Transverse colon (tissue), 4 donors: ENCODE measurements at regions not wholly inside any gene's neighbourhood (a gene's known extent, or its start where the extent isn't known, plus 50 kb on each side); places are given as distances from the start of the nearest gene placed in this dataset.

Experiments
- DNase-seq: peaks from one replicate; pipeline ENCODE4 v3.0.0-alpha.2; 2019
- H3K27ac ChIP-seq, 4 donors: fragments of 200-600 bp; sonication (generic); 2 replicates each; pipeline ENCODE4 v1.5.1; 2016 to 2018; ENCODE audit warnings: inconsistent platforms in 4 of 4
- H3K27me3 ChIP-seq: fragments of 200-600 bp; sonication (generic); 2 replicates; pipeline ENCODE4 v1.5.1; 2017; ENCODE audit warnings: inconsistent platforms
- H3K36me3 ChIP-seq, 4 donors: fragments of 200-600 bp; sonication (generic); 2 replicates each; pipeline ENCODE4 v1.5.1; 2017 to 2019; ENCODE audit warnings: inconsistent platforms in 4 of 4
- H3K4me1 ChIP-seq, 4 donors: fragments of 200-600 bp; sonication (generic); 2 replicates each; pipeline ENCODE4 v1.5.1; 2017 to 2020; ENCODE audit warnings: inconsistent platforms in 4 of 4
- H3K4me3 ChIP-seq, 4 donors: fragments of 200-600 bp; sonication (generic); 1 replicate in 1 of 4; 2 replicates in 3 of 4; pipeline versions ENCODE4 v1.5.1 to v1.6.1; 2017 to 2019; ENCODE audit warnings: inconsistent platforms in 4 of 4
- H3K9me3 ChIP-seq, 2 donors: fragments of 200-600 bp; sonication (generic); 2 replicates each; pipeline ENCODE4 v1.5.1; 2017 to 2019; ENCODE audit warnings: inconsistent platforms in 2 of 2
- CTCF ChIP-seq, 5 experiments: fragments of 200-600 bp in 3 of 5; fragments of 450-650 bp in 2 of 5; sonication (generic) in 3 of 5; IDR thresholded peaks; 1 replicate in 2 of 5; 2 replicates in 3 of 5; pipeline ENCODE4 v1.5.1; 2016 to 2017; ENCODE audit warnings: antibody characterized with exemption in 5 of 5, inconsistent platforms in 3 of 5, mild to moderate bottlenecking in 2 of 5, moderate library complexity in 1 of 5
- EP300 ChIP-seq: sonication (generic); formaldehyde crosslinking; IDR thresholded peaks from one replicate; pipeline ENCODE4 v1.6.1; 2017; ENCODE audit warnings: antibody characterized with exemption, low read depth
- POLR2A ChIP-seq: fragments of 450-650 bp; IDR thresholded peaks from one replicate; pipeline ENCODE4 v1.6.1; 2016; ENCODE audit warnings: antibody characterized with exemption, mild to moderate bottlenecking, moderate library complexity
- POLR2AphosphoS5 ChIP-seq, 3 donors: sonication (generic); formaldehyde crosslinking; IDR thresholded peaks; one replicate each; pipeline ENCODE4 v1.6.1; 2016; ENCODE audit warnings: antibody characterized with exemption in 3 of 3
- WGBS, 2 donors: methylation state at CpG; one replicate each; pipeline ENCODE4 v1.1.5; 2018; ENCODE audit warnings: low coverage in 1 of 2; 5-methylcytosine and 5-hydroxymethylcytosine counted together
- in situ Hi-C, 4 donors: fragments of 200-750 bp; cut with MboI; loops; one replicate each; pipeline versions ENCODE4 v1.15.0 to v1.15.1; 2017; ENCODE audit warnings: low sequenced_read_pairs in 3 of 4, low pct_ligation_motif_present in 1 of 4, low pct_unique_long_range_greater_than_20kb in 1 of 4
- intact Hi-C: fragments of 100-400 bp; cut with DNase I; formaldehyde crosslinking; loops from one replicate; pipeline ENCODE4 v1.15.1; 2023; ENCODE audit warnings: low total_unique reads

GRCh38 chr1:191687721-191688120 is 470.5 kb upstream of the RGS18 start:
- intact Hi-C loops (no loop called here), in situ Hi-C loops (no loop called here)
- WGBS, 2 donors = 38 to 68% methylated on average over 3 of the region's 3 CpGs

DNA sequence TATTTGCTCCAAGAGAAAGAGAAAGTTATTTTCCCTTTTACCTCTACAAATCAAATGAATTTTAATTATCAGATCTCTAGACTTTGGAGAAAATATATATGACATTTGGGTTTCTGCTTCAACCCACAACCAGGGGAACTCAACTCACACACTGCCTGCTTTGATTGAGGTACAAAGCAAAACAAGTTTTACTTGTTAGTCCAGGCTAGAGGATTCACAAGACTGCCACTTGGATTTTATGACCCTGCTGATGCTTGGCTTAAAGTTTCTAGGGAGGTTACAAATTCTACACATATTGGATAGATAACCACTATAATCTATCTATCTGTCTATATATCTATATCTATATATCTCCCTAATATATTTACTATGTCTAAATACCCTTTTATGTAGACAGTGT is 467.3 kb upstream of the RGS18 start:
- Histone ChIP-seq H3K36me3 (no peaks in the 10 kb centered on the region), H3K27ac (no peak overlapping the region), H3K4me3 (no peak overlapping the region), H3K27me3 (no peaks in the 10 kb centered on the region), H3K9me3 (no peaks in the 10 kb centered on the region), H3K4me1 (no peaks in the 10 kb centered on the region)
- in situ Hi-C loops = no loop called here
- intact Hi-C loops = no loop called here
- no peak for DNase-seq
- TF ChIP-seq POLR2A (no peak), EP300 (no peak), POLR2AphosphoS5 (IDR thresholded peaks at IDR 0.05) (no peak), CTCF (IDR thresholded peaks at IDR 0.05) (no peak)

More at GRCh38 chr1:191687721-191688120, 470.5 kb upstream of the RGS18 start:
- DNase-seq = no peak
- no peaks in the 10 kb centered on the region for H3K9me3 ChIP-seq
- no peaks in the 10 kb centered on the region for H3K36me3 ChIP-seq
- no peak overlapping the region for H3K27ac ChIP-seq
- TF ChIP-seq POLR2A = no peak
- no peak for TF ChIP-seq POLR2AphosphoS5 (IDR thresholded peaks at IDR 0.05)
- no peak for TF ChIP-seq EP300
- TF ChIP-seq CTCF (IDR thresholded peaks at IDR 0.05) = no peak
- H3K27me3 ChIP-seq = no peaks in the 10 kb centered on the region
- H3K4me3 ChIP-seq = no peak overlapping the region
- no peaks in the 10 kb centered on the region for H3K4me1 ChIP-seq

DNA sequence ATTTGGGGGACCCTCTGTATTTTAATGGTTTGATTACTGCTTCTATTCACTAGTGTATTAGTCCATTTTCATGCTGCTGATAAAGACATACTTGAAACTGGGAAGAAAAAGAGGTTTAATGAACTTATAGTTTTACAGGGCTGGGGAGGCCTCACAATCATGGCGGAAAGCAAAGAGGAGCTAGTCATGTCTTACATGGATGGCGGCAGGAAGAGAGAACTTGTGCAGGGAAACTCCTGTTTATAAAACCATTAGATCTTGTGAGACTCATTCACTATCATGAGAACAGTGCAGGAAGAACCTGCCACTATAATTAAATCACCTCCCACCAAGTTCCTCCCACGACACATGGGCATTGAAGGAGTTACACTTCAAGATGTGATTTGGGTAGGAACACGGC is 464.5 kb upstream of the RGS18 start:
- no peaks in the 10 kb centered on the region for H3K4me1 ChIP-seq
- H3K36me3 ChIP-seq = no peaks in the 10 kb centered on the region
- H3K4me3 ChIP-seq = no peak overlapping the region
- intact Hi-C loops = no loop called here
- no peaks in the 10 kb centered on the region for H3K9me3 ChIP-seq
- H3K27ac ChIP-seq = no peak overlapping the region
- in situ Hi-C loops = no loop called here
- WGBS, 2 donors = 65 to 82% methylated on average over 2 to 4 of the region's 4 CpGs
- no peaks in the 10 kb centered on the region for H3K27me3 ChIP-seq
- TF ChIP-seq CTCF (IDR thresholded peaks at IDR 0.05) = no peak
- no peak for TF ChIP-seq POLR2A
- no peak for TF ChIP-seq EP300
- no peak for TF ChIP-seq POLR2AphosphoS5 (IDR thresholded peaks at IDR 0.05)
- no peak for DNase-seq

DNA sequence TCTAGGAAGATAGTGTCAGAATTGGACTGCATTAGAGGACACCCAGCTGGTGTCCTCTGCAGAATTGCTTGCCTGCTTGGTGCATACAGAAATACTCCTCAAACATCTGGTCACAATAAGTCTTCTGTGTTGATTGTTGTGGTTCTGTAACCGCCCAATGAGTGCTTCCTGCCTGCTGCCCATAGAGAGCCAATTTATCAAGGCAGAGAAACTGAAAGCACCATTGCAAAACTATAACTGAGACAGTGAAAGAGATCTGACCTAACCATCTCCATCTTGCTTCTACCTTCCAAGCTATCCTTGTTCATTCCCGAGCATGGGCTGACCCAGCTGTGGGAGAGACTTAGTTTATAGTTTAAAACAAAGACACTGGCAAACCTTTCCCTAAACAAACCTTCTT is 462.4 kb upstream of the RGS18 start:
- 20 to 41% methylated on average over 2 of the region's 2 CpGs for WGBS, 2 donors
- no peaks in the 10 kb centered on the region for H3K4me1 ChIP-seq
- H3K36me3 ChIP-seq = no peaks in the 10 kb centered on the region
- H3K9me3 ChIP-seq = no peaks in the 10 kb centered on the region
- intact Hi-C loops (no loop called here), in situ Hi-C loops (no loop called here)
- H3K27ac ChIP-seq = no peak overlapping the region
- no peak for DNase-seq
- H3K27me3 ChIP-seq = no peaks in the 10 kb centered on the region
- no peak for TF ChIP-seq CTCF (IDR thresholded peaks at IDR 0.05)
- H3K4me3 ChIP-seq = no peak overlapping the region
